NK-92 treated with Interleukin-12 subunit alpha and Interleukin-12 subunit beta, amount 100 ng/mL, for 24 hours (cell line): ENCODE measurements at regions not wholly inside any gene's neighbourhood (a gene's known extent, or its start where the extent isn't known, plus 50 kb on each side); places are given as distances from the start of the nearest gene placed in this dataset.

Experiments used
- DNase-seq: peaks from one replicate; lab custom pipeline; 2025; lab: John Stamatoyannopoulos, UW

GRCh38 chr14:34213332-34213731 lies 248.7 kb downstream of the SPTSSA start:
- no peak for DNase-seq

- no peak for DNase-seq
These were observed 249.7 kb downstream of the SPTSSA start for GRCh38 chr14:34212172-34212929.

- DNase-seq, result no peak
These were observed 250.3 kb downstream of the SPTSSA start for GRCh38 chr14:34211732-34212131.

GRCh38 chr14:34208532-34208931 lies 253.5 kb downstream of the SPTSSA start:
- DNase-seq, result no peak

- DNase-seq, result no peak
These were observed 254.9 kb upstream of the EGLN3 start for GRCh38 chr14:34205799-34206198.

- DNase-seq, result no peak
These were observed 253.9 kb upstream of the EGLN3 start for GRCh38 chr14:34204774-34205173.

GRCh38 chr14:34203251-34203722 lies 252.4 kb upstream of the EGLN3 start:
- no peak for DNase-seq

GRCh38 chr14:34201909-34202637 lies 251.2 kb upstream of the EGLN3 start:
- no peak for DNase-seq

GRCh38 chr14:34199585-34199984 lies 248.7 kb upstream of the EGLN3 start:
- no peak for DNase-seq

GRCh38 chr14:34198096-34198495 lies 247.2 kb upstream of the EGLN3 start:
- no peak for DNase-seq

GRCh38 chr14:34195964-34196363 lies 245.1 kb upstream of the EGLN3 start:
- DNase-seq, result no peak

GRCh38 chr14:34190717-34191116 lies 239.8 kb upstream of the EGLN3 start:
- no peak for DNase-seq

- DNase-seq, result no peak
These were observed 239.0 kb upstream of the EGLN3 start for GRCh38 chr14:34189866-34190265.

GRCh38 chr14:34187519-34188044 lies 236.7 kb upstream of the EGLN3 start:
- no peak for DNase-seq

GRCh38 chr14:34187061-34187460 lies 236.2 kb upstream of the EGLN3 start:
- no peak for DNase-seq

GRCh38 chr14:34184126-34184525 lies 233.3 kb upstream of the EGLN3 start:
- DNase-seq, result no peak

- no peak for DNase-seq
These were observed 232.6 kb upstream of the EGLN3 start for GRCh38 chr14:34183478-34183877.

- no peak for DNase-seq
These were observed 230.5 kb upstream of the EGLN3 start for GRCh38 chr14:34181338-34181737.

GRCh38 chr14:34180869-34181268 lies 230.0 kb upstream of the EGLN3 start:
- no peak for DNase-seq

- no peak for DNase-seq
These were observed 229.6 kb upstream of the EGLN3 start for GRCh38 chr14:34180434-34180833.

- no peak for DNase-seq
These were observed 228.9 kb upstream of the EGLN3 start for GRCh38 chr14:34179727-34180126.

GRCh38 chr14:34177466-34177865 lies 226.6 kb upstream of the EGLN3 start:
- no peak for DNase-seq

GRCh38 chr14:34175574-34175973 lies 224.7 kb upstream of the EGLN3 start:
- DNase-seq, result no peak
